B cell (primary cell): ENCODE measurements at regions not wholly inside any gene's neighbourhood (a gene's known extent, or its start where the extent isn't known, plus 50 kb on each side); places are given as distances from the start of the nearest gene placed in this dataset.
"Not testable (repeated sequence)": the region's sequence is repeated elsewhere in the genome, so short reads cannot be mapped to it uniquely, and the experiment has no call there.

Experiments used
- CTCF ChIP-seq: fragments of 200-600 bp; IDR thresholded peaks from one replicate; pipeline ENCODE4 v1.8.0; 2022; ENCODE audit warnings: antibody characterized with exemption, mild to moderate bottlenecking
- EZH2 ChIP-seq: IDR thresholded peaks from 2 replicates; pipeline ENCODE4 v1.6.1; 2012; ENCODE audit warnings: borderline replicate concordance, low read depth, mild to moderate bottlenecking, moderate library complexity, low read length; ENCODE audit not compliant: insufficient read depth, poor library complexity, severe bottlenecking

DNA sequence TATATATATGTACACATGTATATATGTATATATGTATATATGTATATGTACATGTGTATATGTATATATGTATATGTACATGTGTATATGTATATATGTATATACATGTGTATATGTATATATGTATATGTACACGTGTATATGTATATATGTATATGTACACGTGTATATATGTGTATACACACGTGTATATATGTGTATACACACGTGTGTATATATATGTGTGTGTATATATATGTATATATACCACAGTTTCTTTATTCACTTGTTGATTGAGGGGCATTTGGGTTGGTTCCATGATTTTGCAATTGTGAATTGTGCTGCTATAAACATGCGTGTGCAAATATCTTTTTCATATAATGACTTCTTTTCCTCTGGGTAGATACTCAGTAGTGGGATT is 179.0 kb downstream of the ADCYAP1 start:
- TF ChIP-seq CTCF, EZH2: not testable (repeated sequence)
